ENCODE measurements at regions not wholly inside any gene's neighbourhood (a gene's known extent, or its start where the extent isn't known, plus 50 kb on each side); places are given as distances from the start of the nearest gene placed in this dataset.

DNA sequence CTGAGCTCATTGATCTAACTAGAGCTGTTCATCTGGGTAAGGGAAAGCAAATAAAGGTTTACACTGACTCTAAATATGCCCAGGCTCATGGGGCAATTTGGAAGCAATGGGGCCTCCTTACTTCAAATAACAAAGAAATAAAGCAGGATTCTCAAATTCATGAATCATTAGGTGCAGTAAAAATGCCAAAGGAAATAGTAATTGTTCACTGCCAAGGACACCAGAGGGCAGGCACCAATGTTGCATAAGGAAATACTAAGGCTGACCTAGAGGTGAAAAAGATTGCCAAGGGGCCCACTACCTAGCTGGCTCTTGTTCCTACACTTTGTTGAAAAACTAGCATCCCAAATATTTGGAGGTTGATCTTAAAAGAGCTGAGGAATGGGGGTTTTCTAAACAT is 1686.7 kb upstream of the MIR17HG start:
- DNase-seq, result peak; percentile 40
- intact Hi-C loops (cut with micrococcal nuclease), result no loop called here
- Histone ChIP-seq H3K9me2 (replicated peaks; ENCODE audit: low read length) (no peaks in the 10 kb centered on the region), H3K27me3 (ENCODE audit: low read length) (no peaks in the 10 kb centered on the region), H3K4me3 (ENCODE audit: low read length) (no peak overlapping the region), H3K27ac (ENCODE audit: low read length) (no peak overlapping the region), H4K20me1 (ENCODE audit: low read length) (no peaks in the 10 kb centered on the region), H3F3A (ENCODE audit: low read length, unreplicated experiment) (no peaks in the 10 kb centered on the region), H2AFZ (ENCODE audit: low read length) (no peak overlapping the region), H3K9ac (ENCODE audit: low read length) (no peak overlapping the region), H3K36me3 (ENCODE audit: low read depth, low read length) (no peaks in the 10 kb centered on the region), H3K79me2 (ENCODE audit: low read length) (no peaks in the 10 kb centered on the region), H3K4me1 (ENCODE audit: insufficient read depth, low read length) (no peaks in the 10 kb centered on the region; the same call in 1 of the 2 replicates), H3K9me3 (ENCODE audit: low read length) (no peaks in the 10 kb centered on the region), H3K4me2 (ENCODE audit: low read length) (no peak overlapping the region)
- ChIA-PET CTCF (no interaction called here), POLR2A (ENCODE audit: unreplicated experiment) (no interaction called here)
- BruUV-seq (replicated peaks), result no TSS peak
- peak; percentile 60; the same call in 1 of the 2 replicates for ATAC-seq
- TF ChIP-seq EZH2 (IDR thresholded peaks at IDR 0.05; ENCODE audit: low read length, unreplicated experiment), result no peak
- TF ChIP-seq, protein P1, sequence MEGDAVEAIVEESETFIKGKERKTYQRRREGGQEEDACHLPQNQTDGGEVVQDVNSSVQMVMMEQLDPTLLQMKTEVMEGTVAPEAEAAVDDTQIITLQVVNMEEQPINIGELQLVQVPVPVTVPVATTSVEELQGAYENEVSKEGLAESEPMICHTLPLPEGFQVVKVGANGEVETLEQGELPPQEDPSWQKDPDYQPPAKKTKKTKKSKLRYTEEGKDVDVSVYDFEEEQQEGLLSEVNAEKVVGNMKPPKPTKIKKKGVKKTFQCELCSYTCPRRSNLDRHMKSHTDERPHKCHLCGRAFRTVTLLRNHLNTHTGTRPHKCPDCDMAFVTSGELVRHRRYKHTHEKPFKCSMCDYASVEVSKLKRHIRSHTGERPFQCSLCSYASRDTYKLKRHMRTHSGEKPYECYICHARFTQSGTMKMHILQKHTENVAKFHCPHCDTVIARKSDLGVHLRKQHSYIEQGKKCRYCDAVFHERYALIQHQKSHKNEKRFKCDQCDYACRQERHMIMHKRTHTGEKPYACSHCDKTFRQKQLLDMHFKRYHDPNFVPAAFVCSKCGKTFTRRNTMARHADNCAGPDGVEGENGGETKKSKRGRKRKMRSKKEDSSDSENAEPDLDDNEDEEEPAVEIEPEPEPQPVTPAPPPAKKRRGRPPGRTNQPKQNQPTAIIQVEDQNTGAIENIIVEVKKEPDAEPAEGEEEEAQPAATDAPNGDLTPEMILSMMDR (conservative IDR thresholded peaks at IDR 0.05; ENCODE audit: low read depth, low read length), result 0 out of 2 replicates have a peak, but pooled peaks have one; percentile 22

DNA sequence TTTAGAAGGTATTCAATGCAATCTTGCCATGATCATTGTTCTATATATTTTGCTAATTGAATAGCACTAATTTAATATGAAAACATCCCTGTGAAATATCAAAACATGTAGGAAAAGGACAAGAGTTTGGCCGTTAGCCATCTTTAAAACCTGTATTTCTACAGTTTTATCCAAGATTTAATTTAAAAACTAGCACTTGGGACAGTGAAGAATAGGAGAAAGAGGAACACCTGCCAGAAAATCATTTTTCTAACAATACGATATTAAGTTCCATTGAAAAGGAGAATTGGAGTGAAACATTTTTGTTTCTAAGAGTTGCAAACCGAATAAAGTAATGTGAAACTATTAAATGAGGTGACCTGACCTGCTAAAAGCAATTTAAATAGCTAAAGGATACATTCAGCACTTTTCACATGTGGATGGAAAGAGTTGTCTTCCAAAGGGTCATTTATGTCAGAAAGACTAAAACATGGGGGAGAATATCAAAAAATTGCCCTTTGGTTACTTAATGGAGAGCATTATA is 1673.6 kb upstream of the MIR17HG start:
- Histone ChIP-seq H4K20me1 (ENCODE audit: low read length) (no peaks in the 10 kb centered on the region), H3K27ac (ENCODE audit: low read length) (no peak overlapping the region), H3K36me3 (ENCODE audit: low read depth, low read length) (no peaks in the 10 kb centered on the region), H3K9ac (ENCODE audit: low read length) (no peak overlapping the region), H3K4me2 (ENCODE audit: low read length) (no peak overlapping the region), H2AFZ (ENCODE audit: low read length) (0 out of 2 replicates have a peak overlapping the region, but pooled peaks have one; percentile 45), H3K27me3 (ENCODE audit: low read length) (no peaks in the 10 kb centered on the region), H3K4me3 (ENCODE audit: low read length) (no peak overlapping the region), H3K9me3 (ENCODE audit: low read length) (no peaks in the 10 kb centered on the region), H3K4me1 (ENCODE audit: insufficient read depth, low read length) (no peaks in the 10 kb centered on the region), H3K79me2 (ENCODE audit: low read length) (no peaks in the 10 kb centered on the region), H3K9me2 (replicated peaks; ENCODE audit: low read length) (no peaks in the 10 kb centered on the region), H3F3A (ENCODE audit: low read length, unreplicated experiment) (no peaks in the 10 kb centered on the region)
- no peak for DNase-seq
- intact Hi-C loops (cut with micrococcal nuclease), result no loop called here
- no TSS peak for BruUV-seq (replicated peaks)
- no peak for ATAC-seq
- ChIA-PET CTCF (no interaction called here), POLR2A (ENCODE audit: unreplicated experiment) (no interaction called here)
- TF ChIP-seq EZH2phosphoT487 (IDR thresholded peaks at IDR 0.05; ENCODE audit: borderline replicate concordance, low read length), result no peak
- no peak for TF ChIP-seq EZH2 (IDR thresholded peaks at IDR 0.05; ENCODE audit: low read length, unreplicated experiment)
- TF ChIP-seq, protein P1 (conservative IDR thresholded peaks at IDR 0.05; ENCODE audit: low read depth, low read length), result no peak

DNA sequence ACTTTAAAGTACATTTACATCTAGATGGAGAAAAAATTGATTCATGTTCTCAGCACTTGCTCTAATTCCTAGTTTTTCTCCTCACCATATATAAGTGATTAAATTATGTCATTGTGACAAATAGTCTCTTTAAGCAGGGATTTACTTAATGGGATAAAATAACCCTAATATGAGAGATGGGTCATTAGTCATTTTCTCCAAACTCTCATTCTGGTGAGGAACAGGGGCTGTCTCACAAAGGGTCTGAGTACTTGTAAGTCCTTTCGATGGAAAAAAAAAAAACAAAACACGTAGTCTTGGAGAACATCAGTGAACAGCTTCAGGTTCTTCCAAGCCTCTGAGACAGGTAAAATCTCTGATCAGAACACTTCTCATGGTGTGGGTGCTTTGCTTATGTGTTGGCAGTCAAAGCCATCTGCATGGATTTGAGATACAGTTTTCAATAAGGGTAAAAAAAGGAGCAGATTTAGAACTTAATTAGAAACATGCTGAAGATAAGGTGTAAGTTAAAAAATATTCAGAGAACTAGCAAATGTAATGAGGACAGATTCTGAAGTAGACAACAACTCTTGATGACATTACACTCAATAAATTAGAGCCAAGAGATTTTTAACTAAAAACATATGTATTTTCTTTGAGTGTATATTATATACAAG is 1668.9 kb upstream of the MIR17HG start:
- no peaks in the 10 kb centered on the region for H3K27me3 ChIP-seq (ENCODE audit: low read length)
- TF ChIP-seq EZH2phosphoT487 (IDR thresholded peaks at IDR 0.05; ENCODE audit: borderline replicate concordance, low read length) (no peak), EZH2 (IDR thresholded peaks at IDR 0.05; ENCODE audit: low read length, unreplicated experiment) (no peak)
- TF ChIP-seq, protein P1 (conservative IDR thresholded peaks at IDR 0.05; ENCODE audit: low read depth, low read length), result no peak
- H3K4me1 ChIP-seq (ENCODE audit: insufficient read depth, low read length), result no peaks in the 10 kb centered on the region
- no peak overlapping the region for H3K4me2 ChIP-seq (ENCODE audit: low read length)
- DNase-seq (no peak), ATAC-seq (no peak)
- no peaks in the 10 kb centered on the region for H3K79me2 ChIP-seq (ENCODE audit: low read length)
- ChIA-PET POLR2A (ENCODE audit: unreplicated experiment) (no interaction called here), CTCF (no interaction called here)
- no peaks in the 10 kb centered on the region for H3K9me2 ChIP-seq (replicated peaks; ENCODE audit: low read length)
- no peak overlapping the region for H2AFZ ChIP-seq (ENCODE audit: low read length)
- H3K9me3 ChIP-seq (ENCODE audit: low read length), result no peaks in the 10 kb centered on the region
- no peak overlapping the region for H3K4me3 ChIP-seq (ENCODE audit: low read length)
- H3K9ac ChIP-seq (ENCODE audit: low read length), result no peak overlapping the region
- no TSS peak for BruUV-seq (replicated peaks)
- intact Hi-C loops (cut with micrococcal nuclease), result no loop called here
- no peak overlapping the region for H3K27ac ChIP-seq (ENCODE audit: low read length)
- no peaks in the 10 kb centered on the region for H3F3A ChIP-seq (ENCODE audit: low read length, unreplicated experiment)
- H3K36me3 ChIP-seq (ENCODE audit: low read depth, low read length), result no peaks in the 10 kb centered on the region
- H4K20me1 ChIP-seq (ENCODE audit: low read length), result no peaks in the 10 kb centered on the region
